CD14-positive monocyte (primary cell): ENCODE measurements at regions not wholly inside any gene's neighbourhood (a gene's known extent, or its start where the extent isn't known, plus 50 kb on each side); places are given as distances from the start of the nearest gene placed in this dataset.
A peak's percentile ranks its signal among the peaks of the same experiment; 100 is the strongest.

Source experiments
- DNase-seq, 3 donors: peaks; one replicate each; pipeline ENCODE4 v3.0.0-alpha.2; 2011 to 2022
- H2AFZ ChIP-seq: 2 replicates; pipeline ENCODE4 v1.6.0; 2012; ENCODE audit warnings: mild to moderate bottlenecking, low read depth, low read length, inconsistent platforms; ENCODE audit not compliant: insufficient read depth, poor library complexity, severe bottlenecking
- H3K27ac ChIP-seq, 2 donors: 1 replicate in 1 of 2; 2 replicates in 1 of 2; pipeline ENCODE4 v1.5.1; 2012 to 2013; ENCODE audit warnings: low read length in 2 of 2, control low read depth in 1 of 2, inconsistent platforms in 1 of 2, low read depth in 1 of 2, mild to moderate bottlenecking in 1 of 2
- H3K27me3 ChIP-seq, 2 donors: one replicate each; pipeline versions ENCODE4 v1.6.0 to v1.6.1; 2011 to 2013; ENCODE audit warnings: low read length in 2 of 2; ENCODE audit not compliant: control insufficient read depth in 2 of 2, insufficient read depth in 2 of 2
- H3K36me3 ChIP-seq, 2 donors: replicated peaks in 1 of 2; 1 replicate in 1 of 2; 2 replicates in 1 of 2; pipeline versions ENCODE4 v1.5.1 to v1.6.1; 2012 to 2013; ENCODE audit warnings: low read length in 2 of 2, control low read depth in 1 of 2, inconsistent platforms in 1 of 2, mild to moderate bottlenecking in 1 of 2; ENCODE audit not compliant: insufficient read depth in 2 of 2, control insufficient read depth in 1 of 2
- H3K4me1 ChIP-seq, 2 donors: 1 replicate in 1 of 2; 2 replicates in 1 of 2; pipeline versions ENCODE4 v1.5.1 to v1.6.1; 2012 to 2013; ENCODE audit warnings: low read length in 2 of 2, control low read depth in 1 of 2, inconsistent platforms in 1 of 2, mild to moderate bottlenecking in 1 of 2, moderate library complexity in 1 of 2; ENCODE audit not compliant: insufficient read depth in 2 of 2, control insufficient read depth in 1 of 2
- H3K4me2 ChIP-seq: replicated peaks from 2 replicates; pipeline ENCODE3; 2012; ENCODE audit warnings: low read length, moderate library complexity, mild to moderate bottlenecking; ENCODE audit not compliant: poor library complexity, severe bottlenecking; ENCODE audit errors: extremely low read depth
- H3K4me3 ChIP-seq, 3 experiments: fragments of 200-600 bp in 1 of 3; sonication (generic) in 1 of 3; replicated peaks in 1 of 3; 1 replicate in 2 of 3; 2 replicates in 1 of 3; pipeline ENCODE4 v1.5.1; 2011 to 2013; ENCODE audit warnings: low read length in 3 of 3, mild to moderate bottlenecking in 3 of 3, control low read depth in 2 of 3, low read depth in 2 of 3, inconsistent platforms in 1 of 3, moderate library complexity in 1 of 3
- H3K79me2 ChIP-seq: 2 replicates; pipeline ENCODE4 v1.6.0; 2012; ENCODE audit warnings: mild to moderate bottlenecking, control low read depth, inconsistent platforms, low read length, moderate library complexity; ENCODE audit not compliant: insufficient read depth
- H3K9ac ChIP-seq: 2 replicates; pipeline ENCODE4 v1.6.0; 2017; ENCODE audit warnings: low read length, mild to moderate bottlenecking; ENCODE audit not compliant: insufficient read depth, poor library complexity, severe bottlenecking
- H3K9me3 ChIP-seq, 2 donors: replicated peaks in 1 of 2; 1 replicate in 1 of 2; 2 replicates in 1 of 2; pipeline versions ENCODE4 v1.5.1 to v1.6.1; 2012 to 2013; ENCODE audit warnings: low read length in 2 of 2, control low read depth in 1 of 2; ENCODE audit not compliant: control insufficient read depth in 1 of 2, insufficient read depth in 1 of 2
- H4K20me1 ChIP-seq: 2 replicates; pipeline ENCODE4 v1.6.0; 2012; ENCODE audit warnings: mild to moderate bottlenecking, low read length, control low read depth, moderate library complexity; ENCODE audit not compliant: insufficient read depth
- H3K27ac Mint-ChIP-seq, 7 donors: one replicate each; pipeline ENCODE4 v1.8.0; 2020; ENCODE audit warnings: mild to moderate bottlenecking in 7 of 7, mixed read lengths in 7 of 7, moderate library complexity in 6 of 7, inconsistent platforms in 2 of 7
- H3K27me3 Mint-ChIP-seq, 3 donors: one replicate each; pipeline ENCODE4 v1.8.0; 2021 to 2022; ENCODE audit warnings: low read depth in 3 of 3, mild to moderate bottlenecking in 3 of 3, mixed read lengths in 3 of 3, moderate library complexity in 3 of 3, inconsistent platforms in 1 of 3
- H3K36me3 Mint-ChIP-seq, 2 donors: one replicate each; pipeline ENCODE4 v1.8.0; 2020; ENCODE audit warnings: mixed read lengths in 2 of 2, inconsistent platforms in 1 of 2, mild to moderate bottlenecking in 1 of 2
- H3K4me1 Mint-ChIP-seq: one replicate; pipeline ENCODE4 v1.8.0; 2020; ENCODE audit warnings: mild to moderate bottlenecking, mixed read lengths
- H3K4me3 Mint-ChIP-seq, 2 donors: one replicate each; pipeline ENCODE4 v1.8.0; 2020; ENCODE audit warnings: mild to moderate bottlenecking in 2 of 2, mixed read lengths in 2 of 2, moderate library complexity in 1 of 2
- H3K9me3 Mint-ChIP-seq, 7 donors: one replicate each; pipeline ENCODE4 v1.8.0; 2020 to 2022; ENCODE audit warnings: mixed read lengths in 7 of 7, mild to moderate bottlenecking in 6 of 7, moderate library complexity in 6 of 7, inconsistent platforms in 2 of 7
- CTCF ChIP-seq: fragments of 200-600 bp; IDR thresholded peaks from one replicate; pipeline ENCODE4 v1.8.0; 2022; ENCODE audit warnings: antibody characterized with exemption, mild to moderate bottlenecking
- WGBS: methylation state at CpG from one replicate; pipeline ENCODE4 v1.1.5; 2013; ENCODE audit warnings: missing lambda C conversion rate; ENCODE audit not compliant: insufficient coverage; 5-methylcytosine and 5-hydroxymethylcytosine counted together
- intact Hi-C, 2 donors: fragments of 100-400 bp; cut with micrococcal nuclease; formaldehyde crosslinking; loops; one replicate each; pipeline versions ENCODE4 v1.15.0 to v1.15.1; 2023

GRCh38 chr11:82174610-82175009, 559.1 kb downstream of the FAM181B start:
- H3K9me3 Mint-ChIP-seq = peaks cover 0 to 7% (median 1%) of the 10 kb centered on the region in 7 donors
- no peak overlapping the region for H3K4me2 ChIP-seq
- TF ChIP-seq CTCF = peak; percentile 12
- no peak overlapping the region for H3K27ac ChIP-seq
- no peaks in the 10 kb centered on the region for H3K36me3 ChIP-seq
- H3K36me3 Mint-ChIP-seq = no peaks in the 10 kb centered on the region
- H3K4me3 ChIP-seq = no peak overlapping the region
- H3K9me3 ChIP-seq = no peaks in the 10 kb centered on the region
- no peak overlapping the region for H2AFZ ChIP-seq
- no peaks in the 10 kb centered on the region for H3K27me3 Mint-ChIP-seq
- H3K4me3 Mint-ChIP-seq = no peak overlapping the region
- no peaks in the 10 kb centered on the region for H3K4me1 Mint-ChIP-seq
- H4K20me1 ChIP-seq = no peaks in the 10 kb centered on the region
- WGBS = 83% methylated on average over 1 of the region's 2 CpGs
- H3K27me3 ChIP-seq = no peaks in the 10 kb centered on the region
- H3K79me2 ChIP-seq = no peaks in the 10 kb centered on the region
- no peaks in the 10 kb centered on the region for H3K4me1 ChIP-seq
- no peak overlapping the region for H3K27ac Mint-ChIP-seq
- H3K9ac ChIP-seq = no peak overlapping the region
- intact Hi-C loops = no loop called here
- no peak for DNase-seq

GRCh38 chr11:82146789-82147188, 586.9 kb downstream of the FAM181B start:
- Mint-ChIP-seq H3K27me3 (no peaks in the 10 kb centered on the region), H3K9me3 (peaks cover 0 to 4% (median 0%) of the 10 kb centered on the region in 7 donors), H3K27ac (no peak overlapping the region), H3K4me3 (no peak overlapping the region), H3K4me1 (no peaks in the 10 kb centered on the region), H3K36me3 (no peaks in the 10 kb centered on the region)
- Histone ChIP-seq H3K4me1 (no peaks in the 10 kb centered on the region), H3K36me3 (no peaks in the 10 kb centered on the region), H2AFZ (no peak overlapping the region), H3K9me3 (no peaks in the 10 kb centered on the region), H3K4me2 (no peak overlapping the region), H3K9ac (no peak overlapping the region), H3K4me3 (no peak overlapping the region), H4K20me1 (no peaks in the 10 kb centered on the region), H3K27ac (no peak overlapping the region), H3K79me2 (no peaks in the 10 kb centered on the region), H3K27me3 (no peaks in the 10 kb centered on the region)
- WGBS = no CpG with 5 or more reads among the region's 2 CpGs
- TF ChIP-seq CTCF = no peak
- intact Hi-C loops = no loop called here
- DNase-seq = no peak
